ENCODE measurements at regions not wholly inside any gene's neighbourhood (a gene's known extent, or its start where the extent isn't known, plus 50 kb on each side); places are given as distances from the start of the nearest gene placed in this dataset.

GRCh38 chr6:74320715-74321114, 624.7 kb downstream of the CD109 start:
- POLR2A ChIA-PET = no interaction called here

GRCh38 chr6:74320074-74320473, 624.1 kb downstream of the CD109 start:
- H3K4me1 Mint-ChIP-seq = no peaks in the 10 kb centered on the region
- no peak overlapping the region for H3K4me3 Mint-ChIP-seq
- ChIA-PET POLR2A (no interaction called here), CTCF (no interaction called here)
- no peaks in the 10 kb centered on the region for H3K27me3 Mint-ChIP-seq
- no peak overlapping the region for H3K27ac Mint-ChIP-seq
- no peaks in the 10 kb centered on the region for H3K36me3 Mint-ChIP-seq (ENCODE audit: low read depth)
- H3K9me3 Mint-ChIP-seq = peaks cover 6% of the 10 kb centered on the region
- no peak for DNase-seq

More at GRCh38 chr6:74320715-74321114, 624.7 kb downstream of the CD109 start:
- H3K36me3 Mint-ChIP-seq (ENCODE audit: low read depth) = no peaks in the 10 kb centered on the region
- no peak overlapping the region for H3K27ac Mint-ChIP-seq
- no peak overlapping the region for H3K4me3 Mint-ChIP-seq
- H3K4me1 Mint-ChIP-seq = no peaks in the 10 kb centered on the region
- H3K27me3 Mint-ChIP-seq = no peaks in the 10 kb centered on the region
- CTCF ChIA-PET = no interaction called here
- H3K9me3 Mint-ChIP-seq = peaks cover 6% of the 10 kb centered on the region
- DNase-seq = no peak

- Mint-ChIP-seq H3K36me3 (ENCODE audit: low read depth) (no peaks in the 10 kb centered on the region), H3K4me3 (no peak overlapping the region), H3K9me3 (peaks cover 6% of the 10 kb centered on the region), H3K4me1 (no peaks in the 10 kb centered on the region), H3K27ac (no peak overlapping the region), H3K27me3 (no peaks in the 10 kb centered on the region)
- ChIA-PET POLR2A (no interaction called here), CTCF (no interaction called here)
- DNase-seq = no peak
Measured at GRCh38 chr6:74319292-74319691, 623.3 kb downstream of the CD109 start.

- no peak overlapping the region for H3K27ac Mint-ChIP-seq
- no peaks in the 10 kb centered on the region for H3K27me3 Mint-ChIP-seq
- H3K36me3 Mint-ChIP-seq (ENCODE audit: low read depth) = no peaks in the 10 kb centered on the region
- POLR2A ChIA-PET = no interaction called here
- peaks cover 6% of the 10 kb centered on the region for H3K9me3 Mint-ChIP-seq
- DNase-seq = no peak
- H3K4me3 Mint-ChIP-seq = no peak overlapping the region
- CTCF ChIA-PET = no interaction called here
- no peaks in the 10 kb centered on the region for H3K4me1 Mint-ChIP-seq
Measured at GRCh38 chr6:74318738-74319137, 622.7 kb downstream of the CD109 start.

GRCh38 chr6:74312081-74312480, 616.1 kb downstream of the CD109 start:
- ChIA-PET POLR2A (no interaction called here), CTCF (no interaction called here)
- DNase-seq = no peak
- Mint-ChIP-seq H3K4me1 (no peaks in the 10 kb centered on the region), H3K36me3 (ENCODE audit: low read depth) (no peaks in the 10 kb centered on the region), H3K9me3 (peaks cover 9% of the 10 kb centered on the region), H3K27ac (no peak overlapping the region), H3K27me3 (no peaks in the 10 kb centered on the region), H3K4me3 (no peak overlapping the region)

GRCh38 chr6:74311431-74311830, 615.4 kb downstream of the CD109 start:
- ChIA-PET CTCF (no interaction called here), POLR2A (no interaction called here)
- Mint-ChIP-seq H3K4me1 (no peaks in the 10 kb centered on the region), H3K9me3 (peaks cover 4% of the 10 kb centered on the region), H3K4me3 (no peak overlapping the region), H3K27me3 (no peaks in the 10 kb centered on the region), H3K27ac (no peak overlapping the region), H3K36me3 (ENCODE audit: low read depth) (no peaks in the 10 kb centered on the region)
- DNase-seq = no peak

GRCh38 chr6:74289884-74290283, 593.9 kb downstream of the CD109 start:
- H3K4me3 Mint-ChIP-seq = no peak overlapping the region
- CTCF ChIA-PET = no interaction called here
- no peaks in the 10 kb centered on the region for H3K4me1 Mint-ChIP-seq
- H3K27me3 Mint-ChIP-seq = no peaks in the 10 kb centered on the region
- H3K36me3 Mint-ChIP-seq (ENCODE audit: low read depth) = no peaks in the 10 kb centered on the region
- H3K27ac Mint-ChIP-seq = no peak overlapping the region
- POLR2A ChIA-PET = no interaction called here
- no peaks in the 10 kb centered on the region for H3K9me3 Mint-ChIP-seq
- DNase-seq = no peak

- H3K4me1 Mint-ChIP-seq = no peaks in the 10 kb centered on the region
- no peaks in the 10 kb centered on the region for H3K9me3 Mint-ChIP-seq
- H3K4me3 Mint-ChIP-seq = no peak overlapping the region
- no peaks in the 10 kb centered on the region for H3K27me3 Mint-ChIP-seq
- H3K27ac Mint-ChIP-seq = no peak overlapping the region
- ChIA-PET CTCF (no interaction called here), POLR2A (no interaction called here)
- DNase-seq = no peak
- no peaks in the 10 kb centered on the region for H3K36me3 Mint-ChIP-seq (ENCODE audit: low read depth)
Measured at GRCh38 chr6:74287932-74288331, 591.9 kb downstream of the CD109 start.

GRCh38 chr6:74287441-74287840, 591.4 kb downstream of the CD109 start:
- Mint-ChIP-seq H3K27me3 (no peaks in the 10 kb centered on the region), H3K27ac (no peak overlapping the region), H3K4me3 (no peak overlapping the region), H3K4me1 (no peaks in the 10 kb centered on the region), H3K36me3 (ENCODE audit: low read depth) (no peaks in the 10 kb centered on the region), H3K9me3 (no peaks in the 10 kb centered on the region)
- DNase-seq = no peak
- ChIA-PET POLR2A (no interaction called here), CTCF (no interaction called here)

GRCh38 chr6:74284284-74284683, 588.3 kb downstream of the CD109 start:
- H3K27ac Mint-ChIP-seq = no peak overlapping the region
- POLR2A ChIA-PET = no interaction called here
- no peak for DNase-seq
- no peaks in the 10 kb centered on the region for H3K36me3 Mint-ChIP-seq (ENCODE audit: low read depth)
- no peak overlapping the region for H3K4me3 Mint-ChIP-seq
- CTCF ChIA-PET = no interaction called here
- H3K4me1 Mint-ChIP-seq = no peaks in the 10 kb centered on the region
- H3K27me3 Mint-ChIP-seq = no peaks in the 10 kb centered on the region
- peaks cover 6% of the 10 kb centered on the region for H3K9me3 Mint-ChIP-seq

- H3K27ac Mint-ChIP-seq = no peak overlapping the region
- no peak for DNase-seq
- CTCF ChIA-PET = no interaction called here
- POLR2A ChIA-PET = no interaction called here
- no peak overlapping the region for H3K4me3 Mint-ChIP-seq
- no peaks in the 10 kb centered on the region for H3K27me3 Mint-ChIP-seq
- no peaks in the 10 kb centered on the region for H3K36me3 Mint-ChIP-seq (ENCODE audit: low read depth)
- H3K4me1 Mint-ChIP-seq = no peaks in the 10 kb centered on the region
- H3K9me3 Mint-ChIP-seq = peaks cover 6% of the 10 kb centered on the region
Measured at GRCh38 chr6:74283532-74283931, 587.5 kb downstream of the CD109 start.

GRCh38 chr6:74282143-74282689, 586.2 kb downstream of the CD109 start:
- Mint-ChIP-seq H3K36me3 (ENCODE audit: low read depth) (no peaks in the 10 kb centered on the region), H3K4me3 (no peak overlapping the region), H3K4me1 (no peaks in the 10 kb centered on the region), H3K9me3 (peaks cover 6% of the 10 kb centered on the region), H3K27ac (no peak overlapping the region), H3K27me3 (no peaks in the 10 kb centered on the region)
- CTCF ChIA-PET = no interaction called here
- POLR2A ChIA-PET = no interaction called here
- no peak for DNase-seq

- no peak overlapping the region for H3K27ac Mint-ChIP-seq
- DNase-seq = no peak
- ChIA-PET POLR2A (no interaction called here), CTCF (interaction anchor here (0.6 kb wide), 1 partner anchor 865 kb away, joined by 3 read pairs; no protein-coding TSS in a partner anchor)
- H3K4me1 Mint-ChIP-seq = no peaks in the 10 kb centered on the region
- H3K36me3 Mint-ChIP-seq (ENCODE audit: low read depth) = no peaks in the 10 kb centered on the region
- peaks cover 6% of the 10 kb centered on the region for H3K9me3 Mint-ChIP-seq
- H3K27me3 Mint-ChIP-seq = no peaks in the 10 kb centered on the region
- no peak overlapping the region for H3K4me3 Mint-ChIP-seq
Measured at GRCh38 chr6:74280130-74280692, 584.2 kb downstream of the CD109 start.

- ChIA-PET POLR2A (no interaction called here), CTCF (no interaction called here)
- peaks cover 6% of the 10 kb centered on the region for H3K9me3 Mint-ChIP-seq
- no peaks in the 10 kb centered on the region for H3K27me3 Mint-ChIP-seq
- H3K36me3 Mint-ChIP-seq (ENCODE audit: low read depth) = no peaks in the 10 kb centered on the region
- no peak overlapping the region for H3K27ac Mint-ChIP-seq
- no peaks in the 10 kb centered on the region for H3K4me1 Mint-ChIP-seq
- DNase-seq = no peak
- H3K4me3 Mint-ChIP-seq = no peak overlapping the region
Measured at GRCh38 chr6:74277777-74278186, 581.8 kb downstream of the CD109 start.

Measured in activated CD4-positive, alpha-beta memory T cell treated with anti-CD3 and anti-CD28 coated beads, Interleukin-2, amount 10 ng/mL, durations not matched to agents 7 days and 5 days (primary cell).